SU-DHL-6 (cell line): ENCODE measurements at regions not wholly inside any gene's neighbourhood (a gene's known extent, or its start where the extent isn't known, plus 50 kb on each side); places are given as distances from the start of the nearest gene placed in this dataset.

Experiments used
- EZH2phosphoT487 ChIP-seq: fragments of 200-600 bp; sonication (generic), shearing (Covaris generic); conservative IDR thresholded peaks from 2 replicates; pipeline ENCODE4 v1.6.1; 2018; ENCODE audit warnings: mild to moderate bottlenecking, antibody characterized with exemption, low read length, moderate library complexity, mixed read lengths
- TF ChIP-seq, protein P1 (sequence below): fragments of 200-600 bp; sonication (generic); IDR thresholded peaks from one replicate; pipeline ENCODE4 v1.5.1; 2017; ENCODE audit warnings: antibody characterized with exemption, mild to moderate bottlenecking, low read length, moderate library complexity; ENCODE audit not compliant: insufficient read depth, poor library complexity, severe bottlenecking

DNA sequence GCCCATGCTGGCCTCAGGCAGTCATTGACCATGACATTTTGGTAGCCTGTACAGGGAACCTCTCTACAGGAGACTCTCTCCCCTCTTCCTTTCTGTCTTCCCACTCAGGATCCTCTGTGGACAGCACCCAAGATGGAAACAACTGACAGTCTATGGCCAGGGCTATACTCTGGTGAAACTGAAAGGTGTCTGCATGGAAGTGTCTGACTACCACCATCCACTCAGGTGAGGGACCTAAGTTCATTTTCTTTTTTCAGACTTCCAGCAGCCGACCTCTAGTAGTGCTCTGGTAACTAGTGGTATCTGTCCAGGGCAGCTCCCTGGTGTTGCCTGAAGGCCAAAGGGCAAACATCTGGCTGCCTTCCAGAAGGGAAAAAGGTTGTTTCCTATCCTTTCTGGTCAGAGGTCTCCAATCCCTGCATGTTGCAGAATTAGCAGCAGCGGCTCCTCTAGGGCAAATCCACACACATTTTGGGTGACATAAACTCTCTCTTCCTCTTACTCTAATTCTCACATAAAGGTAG is 804.5 kb downstream of the C4orf33 start:
- TF ChIP-seq, protein P1, sequence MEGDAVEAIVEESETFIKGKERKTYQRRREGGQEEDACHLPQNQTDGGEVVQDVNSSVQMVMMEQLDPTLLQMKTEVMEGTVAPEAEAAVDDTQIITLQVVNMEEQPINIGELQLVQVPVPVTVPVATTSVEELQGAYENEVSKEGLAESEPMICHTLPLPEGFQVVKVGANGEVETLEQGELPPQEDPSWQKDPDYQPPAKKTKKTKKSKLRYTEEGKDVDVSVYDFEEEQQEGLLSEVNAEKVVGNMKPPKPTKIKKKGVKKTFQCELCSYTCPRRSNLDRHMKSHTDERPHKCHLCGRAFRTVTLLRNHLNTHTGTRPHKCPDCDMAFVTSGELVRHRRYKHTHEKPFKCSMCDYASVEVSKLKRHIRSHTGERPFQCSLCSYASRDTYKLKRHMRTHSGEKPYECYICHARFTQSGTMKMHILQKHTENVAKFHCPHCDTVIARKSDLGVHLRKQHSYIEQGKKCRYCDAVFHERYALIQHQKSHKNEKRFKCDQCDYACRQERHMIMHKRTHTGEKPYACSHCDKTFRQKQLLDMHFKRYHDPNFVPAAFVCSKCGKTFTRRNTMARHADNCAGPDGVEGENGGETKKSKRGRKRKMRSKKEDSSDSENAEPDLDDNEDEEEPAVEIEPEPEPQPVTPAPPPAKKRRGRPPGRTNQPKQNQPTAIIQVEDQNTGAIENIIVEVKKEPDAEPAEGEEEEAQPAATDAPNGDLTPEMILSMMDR: no peak
- no peak for TF ChIP-seq EZH2phosphoT487
